Occipital lobe (tissue), 1 donor: ENCODE measurements at regions not wholly inside any gene's neighbourhood (a gene's known extent, or its start where the extent isn't known, plus 50 kb on each side); places are given as distances from the start of the nearest gene placed in this dataset.
"Not testable (repeated sequence)": the region's sequence is repeated elsewhere in the genome, so short reads cannot be mapped to it uniquely, and the experiment has no call there.

ENCODE experiments used
- DNase-seq: peaks from one replicate; lab custom pipeline; 2025; lab: John Stamatoyannopoulos, UW

- no peak for DNase-seq
Observed at GRCh38 chr13:21228738-21229137, 52.3 kb downstream of the MRPL57 start.

DNA sequence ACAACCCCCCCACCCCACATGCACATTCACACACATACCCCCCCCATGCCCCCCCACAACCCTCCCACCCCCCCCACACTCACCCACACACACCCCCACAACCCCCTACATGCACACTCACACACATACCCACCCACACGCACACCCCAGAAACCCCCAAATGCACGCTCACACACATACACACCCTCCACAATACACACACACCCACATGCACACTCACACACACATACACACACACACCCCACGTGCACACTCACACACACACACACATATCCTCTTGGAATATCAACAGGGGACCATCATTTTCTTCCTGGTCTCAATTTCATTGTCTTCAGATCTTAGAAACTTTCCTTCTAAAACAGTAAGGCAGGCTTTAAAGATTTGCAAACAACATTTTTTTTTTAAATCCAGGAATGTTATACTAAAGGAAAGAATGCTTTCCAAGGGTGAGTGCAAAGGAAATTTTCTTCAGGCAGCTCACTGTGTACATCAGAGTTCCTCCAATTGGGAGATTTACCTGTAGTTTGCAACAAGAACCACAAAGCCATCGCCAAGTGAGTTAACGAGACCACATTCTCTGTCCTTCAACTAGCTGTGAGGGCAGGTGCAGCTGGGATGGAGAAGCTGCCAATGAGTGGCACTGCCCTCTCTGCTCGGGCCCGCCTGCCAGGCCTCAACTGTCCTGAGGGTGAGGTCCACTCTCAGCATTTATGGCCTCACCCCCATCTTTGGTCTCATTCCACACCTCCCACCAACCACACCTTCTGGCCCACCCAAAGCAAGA, 53.0 kb downstream of the MRPL57 start:
- DNase-seq = no peak

DNA sequence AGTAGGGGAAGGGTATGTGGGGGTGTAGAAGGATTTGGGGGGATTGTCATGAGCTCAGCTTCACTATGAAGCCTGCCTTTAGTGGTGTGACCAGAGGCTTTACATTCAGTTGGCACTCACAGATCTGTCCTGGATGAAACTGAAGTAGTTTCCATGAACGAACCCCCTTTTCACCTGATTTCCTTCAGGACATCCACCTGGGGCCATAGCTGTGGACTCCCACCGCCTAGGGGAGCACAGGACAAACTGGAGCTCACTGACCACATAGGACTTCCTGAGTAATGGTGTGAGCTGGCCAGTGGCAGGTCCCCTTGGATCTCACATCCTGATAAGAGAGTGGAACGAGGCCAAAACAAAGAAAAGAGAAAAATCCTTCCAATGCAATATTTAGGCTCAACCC, 54.1 kb downstream of the MRPL57 start:
- no peak for DNase-seq

DNA sequence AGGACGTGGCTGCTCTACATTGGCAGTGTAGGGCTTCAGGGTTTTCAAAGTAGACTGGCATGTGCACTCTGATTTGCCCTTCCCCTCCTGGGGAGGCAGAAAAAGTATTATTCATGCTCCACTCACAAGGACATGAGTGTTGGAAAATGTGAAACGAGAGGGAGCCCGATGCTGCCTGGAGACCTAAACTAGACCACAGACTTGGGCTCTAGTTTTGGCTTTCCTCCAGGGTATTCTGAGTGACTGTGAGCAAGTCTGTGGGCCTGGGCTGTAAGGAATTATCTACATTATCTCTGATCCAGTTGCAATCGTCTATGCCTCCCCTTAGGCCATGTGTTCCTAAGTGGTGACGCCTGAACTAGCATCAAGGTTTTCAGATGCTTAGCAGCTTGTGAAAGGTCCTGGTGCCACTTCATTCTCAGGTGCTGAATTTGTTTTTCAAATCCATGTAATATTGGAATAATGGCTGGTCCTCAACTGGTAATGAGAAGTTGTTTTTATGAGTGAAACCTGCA, 55.0 kb downstream of the MRPL57 start:
- DNase-seq = no peak

DNA sequence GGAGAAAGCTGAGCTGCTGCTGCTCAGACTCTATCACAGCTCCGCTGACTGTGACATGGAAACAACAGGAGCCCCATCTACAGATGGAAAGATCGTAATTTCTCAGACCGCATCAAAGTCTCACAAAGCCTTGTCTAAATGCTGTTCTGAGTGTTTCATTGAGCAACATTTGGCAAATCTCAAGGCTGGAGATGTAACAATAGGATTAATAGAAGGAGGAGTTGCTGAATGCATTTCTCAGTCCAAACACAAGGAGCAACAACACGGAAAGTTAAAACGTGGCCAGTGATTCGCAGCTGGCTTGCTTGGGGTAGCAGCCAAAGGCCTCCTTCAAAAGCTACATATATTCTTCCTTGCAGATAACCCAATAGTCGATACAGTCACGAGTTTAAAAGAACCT, 55.7 kb downstream of the MRPL57 start:
- no peak for DNase-seq

DNA sequence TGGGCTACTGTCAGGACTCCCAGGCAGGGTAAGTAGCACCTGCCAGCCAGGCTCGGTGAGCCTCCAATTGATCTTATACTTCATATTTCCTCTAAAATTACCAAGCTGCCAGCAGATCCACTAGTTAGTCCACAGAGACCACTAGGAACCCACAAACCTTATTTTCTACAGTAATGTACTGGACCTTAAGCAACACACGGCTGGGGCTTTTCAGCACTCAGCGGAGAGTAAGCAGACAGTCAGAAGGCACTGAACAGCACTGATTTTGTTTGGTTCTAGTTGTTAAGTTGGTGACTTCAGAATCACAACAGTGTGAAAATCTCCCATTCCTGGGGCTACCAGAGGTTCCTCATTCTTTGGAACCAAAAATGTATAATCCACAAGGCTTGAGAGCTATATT, 56.1 kb downstream of the MRPL57 start:
- no peak for DNase-seq

- no peak for DNase-seq
Observed at GRCh38 chr13:21233086-21233485, 56.6 kb downstream of the MRPL57 start.

- DNase-seq = no peak
Observed at GRCh38 chr13:21234526-21234925, 58.1 kb downstream of the MRPL57 start.

DNA sequence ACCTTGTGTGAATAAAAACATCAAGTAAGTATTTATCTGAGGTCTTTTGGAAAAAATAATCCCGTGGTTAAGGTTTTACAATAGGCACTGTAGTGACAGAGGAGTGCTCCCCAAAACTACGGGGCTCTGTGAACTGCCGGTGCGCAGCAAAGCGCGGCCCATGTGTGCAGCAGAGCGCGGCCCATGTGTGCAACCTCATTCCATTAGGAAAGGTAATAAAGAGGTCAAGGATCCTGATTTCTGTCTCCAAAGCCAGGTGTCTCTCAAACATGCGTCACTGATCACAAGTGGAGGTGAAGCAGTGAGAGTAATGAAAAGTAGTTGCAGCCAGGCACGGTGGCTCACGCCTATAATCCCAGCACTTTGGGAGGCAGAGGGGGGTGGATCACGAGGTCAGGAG, 58.7 kb downstream of the MRPL57 start:
- no peak for DNase-seq

- DNase-seq = no peak
Observed at GRCh38 chr13:21237081-21237480, 60.6 kb downstream of the MRPL57 start.

- no peak for DNase-seq
Observed at GRCh38 chr13:21238267-21238666, 61.8 kb downstream of the MRPL57 start.

GRCh38 chr13:21240586-21240985, 64.1 kb downstream of the MRPL57 start:
- no peak for DNase-seq

DNA sequence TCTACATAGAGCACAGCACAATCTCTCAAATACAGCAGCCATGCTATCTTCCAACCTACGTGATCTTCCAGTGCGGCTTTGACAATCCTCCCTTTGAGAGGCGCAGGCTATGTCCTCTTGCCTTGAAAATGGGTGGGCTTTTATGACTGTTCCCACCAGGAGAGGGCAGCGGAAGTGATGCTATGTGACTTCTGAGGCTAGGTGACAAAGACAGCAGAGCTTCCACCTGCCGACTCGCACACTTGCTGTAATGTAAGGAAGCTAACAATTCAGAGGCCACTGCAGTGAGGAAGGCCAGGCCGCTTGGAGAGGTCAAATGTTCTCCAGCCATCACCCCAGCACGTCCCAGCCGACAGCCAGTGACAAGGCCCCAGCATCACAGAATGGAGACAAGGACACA, 65.8 kb downstream of the MRPL57 start:
- DNase-seq = no peak

DNA sequence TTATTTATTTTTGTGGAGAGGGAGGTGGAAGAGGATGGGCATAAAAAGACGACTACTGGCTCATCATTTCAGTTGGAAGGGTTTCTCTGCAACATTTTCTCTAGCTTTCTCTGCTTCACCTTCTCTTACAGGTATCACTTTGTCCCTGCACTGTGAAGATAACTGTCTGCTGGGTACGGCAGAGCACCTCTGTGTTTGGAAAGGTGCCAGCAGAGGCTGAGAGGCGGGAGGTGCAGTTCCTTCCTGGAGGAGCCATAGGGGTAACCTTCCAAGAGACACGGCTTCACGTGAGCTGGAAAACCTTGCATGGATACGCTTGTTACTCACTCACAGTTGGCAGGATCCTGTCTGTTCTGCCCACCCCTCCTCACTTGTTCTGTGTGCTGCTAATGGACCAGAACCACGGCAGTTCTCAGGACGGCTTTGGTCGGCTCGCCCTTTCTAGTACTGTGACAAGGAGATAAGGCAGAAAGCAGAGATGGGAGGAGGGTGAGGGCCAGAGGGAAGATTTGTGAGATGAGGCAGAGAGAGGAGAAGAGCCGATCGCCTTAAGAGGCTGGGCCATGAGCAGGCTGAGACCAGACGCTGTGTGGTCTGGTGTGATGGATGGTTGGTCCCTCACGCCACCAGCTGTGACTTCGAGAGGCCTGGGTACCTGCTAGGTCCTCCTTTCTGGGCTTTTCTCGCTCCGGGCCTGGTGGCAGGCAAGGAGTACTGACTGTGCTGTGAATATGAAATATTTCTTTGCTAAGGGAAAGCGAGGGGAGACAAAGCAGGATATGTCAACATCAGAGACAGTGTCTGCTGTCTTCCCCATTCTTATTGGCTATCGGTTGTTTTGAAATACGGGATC, 66.8 kb downstream of the MRPL57 start:
- DNase-seq = no peak

GRCh38 chr13:21243898-21244184, 67.4 kb downstream of the MRPL57 start:
- not testable (repeated sequence) for DNase-seq

DNA sequence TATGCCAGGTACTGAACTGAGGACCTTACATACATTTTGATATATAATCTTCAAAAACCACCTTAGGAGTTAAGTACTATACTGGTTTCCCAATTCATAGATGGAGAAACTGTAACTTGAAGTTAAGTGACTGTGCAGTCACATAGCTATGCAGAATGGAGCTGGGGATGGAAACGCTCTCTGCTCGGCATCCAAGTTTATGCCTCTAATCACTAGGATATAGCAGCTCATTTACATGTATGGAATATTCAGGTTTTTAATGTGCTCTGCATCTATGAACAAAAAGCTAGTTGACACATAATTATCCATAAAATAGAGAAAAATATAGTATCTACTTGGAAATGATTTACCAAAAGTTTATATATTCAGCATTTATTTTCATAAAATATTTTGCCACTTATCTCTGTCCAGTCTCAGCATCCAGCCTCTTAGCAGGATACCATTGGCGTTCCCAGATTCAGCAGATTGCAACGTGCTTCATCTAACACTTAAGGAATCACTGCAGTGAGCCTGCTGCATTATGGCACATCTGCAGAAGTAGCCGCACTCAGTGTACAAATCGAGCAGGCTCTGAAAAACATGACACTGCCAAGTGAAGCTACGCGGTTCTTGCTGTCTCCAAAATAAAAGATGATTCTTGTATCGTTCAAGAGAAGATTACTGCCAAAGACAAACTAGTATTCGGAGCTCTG, 70.4 kb downstream of the MRPL57 start:
- DNase-seq = no peak

DNA sequence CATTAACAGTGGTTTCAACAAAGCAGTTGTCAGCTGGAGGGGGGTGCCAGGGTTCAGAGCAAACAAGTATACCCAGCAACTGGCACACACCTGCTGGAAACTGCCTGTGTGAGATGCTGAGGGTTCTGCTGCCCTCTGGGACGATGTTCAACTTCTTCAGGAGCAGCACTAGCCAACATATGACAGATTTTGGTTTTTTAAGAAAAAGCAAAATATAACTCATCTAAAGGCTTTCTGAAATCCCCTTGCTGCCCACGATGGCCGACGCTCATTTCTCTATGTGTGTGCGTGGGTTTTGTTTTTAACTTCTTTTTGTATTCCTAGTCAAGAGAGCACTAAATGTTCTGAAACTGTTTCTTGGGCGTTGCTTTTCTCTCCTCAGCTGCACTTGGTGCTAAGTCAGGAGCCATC, 79.9 kb downstream of the MRPL57 start:
- DNase-seq = no peak

- no peak for DNase-seq
Observed at GRCh38 chr13:21256891-21257290, 80.4 kb downstream of the MRPL57 start.

DNA sequence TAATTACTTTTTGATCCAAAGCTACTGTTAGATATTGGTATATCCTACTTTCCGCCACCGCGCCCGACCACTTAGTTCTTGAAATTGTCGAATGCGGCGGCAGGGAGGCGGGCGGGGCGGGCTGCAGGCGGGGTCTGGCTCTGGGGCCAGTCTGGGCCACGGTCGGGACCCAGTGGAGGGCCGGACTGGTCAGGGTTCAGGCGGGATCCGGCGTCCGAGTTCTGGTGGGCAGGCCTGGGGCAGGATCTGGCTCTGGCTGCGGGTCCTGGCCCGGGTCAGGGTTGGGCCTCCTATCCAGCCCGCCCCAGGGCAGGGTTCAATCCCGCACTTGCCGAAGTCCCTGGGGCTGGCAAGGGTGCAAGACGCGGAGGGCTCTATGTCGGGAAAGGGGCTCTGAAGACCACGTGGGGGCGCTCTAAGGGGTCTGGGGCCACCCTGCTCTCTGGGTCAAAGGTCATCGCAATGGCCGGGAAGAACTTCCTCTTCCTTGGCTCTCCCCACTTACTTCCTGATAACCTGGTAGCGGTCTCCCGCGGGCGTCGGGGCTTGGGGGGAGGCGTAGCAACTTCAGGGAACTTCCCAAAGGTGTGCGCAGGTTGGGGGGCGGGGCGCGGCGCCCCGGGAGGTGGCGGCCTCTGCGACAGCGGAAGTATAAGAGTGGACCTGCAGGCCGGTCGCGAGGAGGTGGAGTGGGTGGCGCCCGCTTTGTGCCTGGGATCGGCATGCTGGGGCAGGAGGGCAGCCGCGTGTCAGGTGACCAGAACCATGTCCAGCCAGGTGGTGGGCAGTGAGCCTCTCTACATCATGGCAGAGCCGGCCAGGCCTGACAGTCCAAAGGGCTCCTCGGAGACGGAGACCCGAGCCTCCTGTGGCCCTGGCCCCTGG, 83.4 kb downstream of the MRPL57 start:
- no peak for DNase-seq

DNA sequence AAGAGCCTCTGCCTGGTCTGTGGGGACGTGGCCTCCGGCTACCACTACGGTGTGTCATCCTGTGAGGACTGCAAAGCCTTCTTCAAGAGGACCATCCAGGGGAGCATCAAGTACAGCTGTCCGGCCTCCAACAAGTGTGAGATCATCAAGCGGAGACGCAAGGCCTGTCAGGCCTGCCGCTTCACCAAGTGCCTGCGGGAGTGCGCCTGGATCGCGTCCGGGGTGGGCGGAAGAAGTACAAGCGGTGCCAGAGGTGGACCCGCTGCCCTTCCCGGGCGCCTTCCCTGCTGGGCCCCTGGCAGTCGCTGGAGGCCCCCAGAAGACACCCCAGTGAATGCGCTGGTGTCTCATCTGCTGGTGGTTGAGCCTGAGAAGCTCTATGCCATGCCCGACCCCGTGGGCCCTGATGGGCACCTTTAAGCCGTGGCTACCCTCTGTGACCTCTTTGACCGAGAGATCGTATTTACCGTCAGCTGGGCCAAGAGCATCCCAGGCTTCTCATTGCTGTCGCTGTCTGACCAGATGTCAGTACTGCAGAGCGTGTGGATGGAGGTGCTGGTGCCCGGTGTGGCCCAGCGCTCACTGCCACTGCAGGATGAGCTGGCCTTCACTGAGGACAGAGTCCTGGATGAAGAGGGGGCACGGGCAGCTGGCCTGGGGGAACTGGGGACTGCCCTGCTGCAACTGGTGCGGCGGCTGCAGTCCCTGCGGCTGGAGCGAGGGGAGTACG, 84.3 kb downstream of the MRPL57 start:
- not testable (repeated sequence) for DNase-seq
